H1 (cell line): ENCODE measurements at regions not wholly inside any gene's neighbourhood (a gene's known extent, or its start where the extent isn't known, plus 50 kb on each side); places are given as distances from the start of the nearest gene placed in this dataset.

Source experiments
- CTCF ChIA-PET: fragments of 300-600 bp; sonication (Branson Sonifier 250); formaldehyde crosslinking; loops from one replicate; lab custom pipeline; 2021; ENCODE audit not compliant: partially characterized antibody; lab: Charles Lee
- POLR2A ChIA-PET: fragments of 300-600 bp; sonication (Branson Sonifier 250); formaldehyde crosslinking; loops from one replicate; lab custom pipeline; 2021; ENCODE audit warnings: inconsistent platforms; ENCODE audit not compliant: partially characterized antibody; lab: Charles Lee
- DNase-seq, 2 experiments: peaks; one replicate each; pipeline versions ENCODE4 v3.0.0 to v3.0.0-alpha.2; 2010 to 2022; ENCODE audit warnings: low spot score in 2 of 2, low read depth in 1 of 2, mixed read lengths in 1 of 2
- FAIRE-seq: peaks from 2 replicates; lab custom pipeline; 2011; peaks lifted over from hg19 to GRCh38; lab: Jason Lieb, UNC
- H2AFZ ChIP-seq: 2 replicates; pipeline ENCODE4 v1.8.1; 2012; ENCODE audit warnings: low read length, inconsistent platforms
- H2AK5ac ChIP-seq: 2 replicates; pipeline ENCODE4 v1.6.1; 2013; ENCODE audit warnings: low read depth, low read length
- H2BK120ac ChIP-seq: replicated peaks from 2 replicates; pipeline ENCODE3; 2013; ENCODE audit warnings: low read depth, low read length, inconsistent platforms
- H2BK12ac ChIP-seq: 2 replicates; pipeline ENCODE4 v1.6.1; 2013; ENCODE audit warnings: low read depth, low read length
- H2BK15ac ChIP-seq: 2 replicates; pipeline ENCODE4 v1.6.1; 2013; ENCODE audit warnings: low read length
- H2BK20ac ChIP-seq: 2 replicates; pipeline ENCODE4 v1.6.1; 2013; ENCODE audit warnings: low read length
- H2BK5ac ChIP-seq: 2 replicates; pipeline ENCODE4 v1.6.1; 2013; ENCODE audit warnings: low read depth, low read length
- H3K14ac ChIP-seq: 2 replicates; pipeline ENCODE4 v1.6.1; 2013; ENCODE audit warnings: inconsistent platforms; ENCODE audit not compliant: insufficient read length
- H3K18ac ChIP-seq: 2 replicates; pipeline ENCODE4 v1.6.1; 2013; ENCODE audit warnings: low read length; ENCODE audit errors: extremely low read depth
- H3K23ac ChIP-seq: 2 replicates; pipeline ENCODE4 v1.6.1; 2013; ENCODE audit warnings: inconsistent platforms; ENCODE audit not compliant: insufficient read length
- H3K23me2 ChIP-seq: 2 replicates; pipeline ENCODE4 v1.6.1; 2013; ENCODE audit warnings: low read depth, low read length
- H3K27ac ChIP-seq: 2 replicates; pipeline ENCODE4 v1.6.1; 2011; ENCODE audit warnings: low read depth, low read length, inconsistent platforms
- H3K27me3 ChIP-seq, 4 experiments: replicated peaks in 1 of 4; 1 replicate in 1 of 4; 2 replicates in 3 of 4; pipeline versions ENCODE4 v1.6.1 to v1.8.1; 2011 to 2013; ENCODE audit warnings: low read length in 3 of 4, mild to moderate bottlenecking in 3 of 4, inconsistent platforms in 2 of 4, mixed read lengths in 2 of 4, moderate library complexity in 1 of 4; ENCODE audit not compliant: control insufficient read depth in 3 of 4, insufficient read depth in 3 of 4; ENCODE audit errors: extremely low read depth in 1 of 4
- H3K36me3 ChIP-seq, 4 experiments: 2 replicates each; pipeline versions ENCODE4 v1.6.1 to v1.8.1; 2011 to 2013; ENCODE audit warnings: mild to moderate bottlenecking in 4 of 4, low read length in 3 of 4, moderate library complexity in 2 of 4, control low read depth in 1 of 4, inconsistent platforms in 1 of 4; ENCODE audit not compliant: insufficient read depth in 4 of 4, control insufficient read depth in 2 of 4
- H3K4ac ChIP-seq: replicated peaks from 2 replicates; pipeline ENCODE3; 2013; ENCODE audit warnings: low read length, low read depth, mixed read lengths, inconsistent platforms; ENCODE audit not compliant: insufficient read length
- H3K4me1 ChIP-seq, 4 experiments: replicated peaks in 1 of 4; 1 replicate in 1 of 4; 2 replicates in 3 of 4; pipeline versions ENCODE4 v1.6.1 to v1.8.1; 2011 to 2013; ENCODE audit warnings: low read length in 3 of 4, inconsistent platforms in 2 of 4, mixed read lengths in 1 of 4; ENCODE audit not compliant: insufficient read depth in 4 of 4, control insufficient read depth in 3 of 4
- H3K4me2 ChIP-seq, 2 experiments: 2 replicates each; pipeline versions ENCODE4 v1.6.1 to v1.8.1; 2011 to 2013; ENCODE audit warnings: low read depth in 2 of 2, low read length in 2 of 2, control low read depth in 1 of 2, inconsistent platforms in 1 of 2, mild to moderate bottlenecking in 1 of 2; ENCODE audit not compliant: insufficient read depth in 1 of 2
- H3K4me3 ChIP-seq, 4 experiments: fragments of 200-600, 300-600 bp in 1 of 4; sonication (generic), shearing (Covaris generic), sonication (Bioruptor Twin) in 1 of 4; 2 replicates each; pipeline versions ENCODE4 v1.5.1 to v1.8.1; 2011 to 2016; ENCODE audit warnings: low read length in 4 of 4, low read depth in 3 of 4, control low read depth in 2 of 4, inconsistent platforms in 2 of 4, mild to moderate bottlenecking in 2 of 4, mixed read lengths in 1 of 4, moderate library complexity in 1 of 4; ENCODE audit not compliant: insufficient read depth in 2 of 4; ENCODE audit errors: extremely low read depth in 1 of 4
- H3K56ac ChIP-seq: replicated peaks from 2 replicates; pipeline ENCODE3; 2013; ENCODE audit warnings: low read depth, mild to moderate bottlenecking, mixed read lengths, low read length, inconsistent platforms; ENCODE audit not compliant: insufficient read length
- H3K79me1 ChIP-seq: 2 replicates; pipeline ENCODE4 v1.6.1; 2013; ENCODE audit warnings: low read depth, low read length, control low read depth
- H3K79me2 ChIP-seq, 2 experiments: 2 replicates each; pipeline versions ENCODE4 v1.6.1 to v1.8.1; 2012 to 2013; ENCODE audit warnings: low read length in 2 of 2, mild to moderate bottlenecking in 2 of 2, inconsistent platforms in 1 of 2; ENCODE audit not compliant: insufficient read depth in 2 of 2, control insufficient read depth in 1 of 2
- H3K9ac ChIP-seq, 4 experiments: replicated peaks in 1 of 4; 1 replicate in 1 of 4; 2 replicates in 3 of 4; pipeline versions ENCODE4 v1.6.1 to v1.8.1; 2011 to 2013; ENCODE audit warnings: low read depth in 3 of 4, low read length in 3 of 4, control low read depth in 2 of 4, mild to moderate bottlenecking in 2 of 4, moderate library complexity in 2 of 4, inconsistent platforms in 1 of 4; ENCODE audit errors: extremely low read depth in 1 of 4
- H3K9me3 ChIP-seq, 2 experiments: 2 replicates each; pipeline versions ENCODE4 v1.6.1 to v1.8.1; 2012 to 2013; ENCODE audit warnings: mild to moderate bottlenecking in 2 of 2, moderate library complexity in 2 of 2, control low read depth in 1 of 2, inconsistent platforms in 1 of 2, low read depth in 1 of 2, low read length in 1 of 2, mixed read lengths in 1 of 2; ENCODE audit not compliant: insufficient read depth in 2 of 2
- H4K20me1 ChIP-seq, 2 experiments: replicated peaks in 1 of 2; 2 replicates each; pipeline versions ENCODE3 to v1.8.1; 2011 to 2013; ENCODE audit warnings: inconsistent platforms in 2 of 2, low read length in 2 of 2, mild to moderate bottlenecking in 1 of 2; ENCODE audit not compliant: insufficient read depth in 2 of 2, control insufficient read depth in 1 of 2
- H4K5ac ChIP-seq: 2 replicates; pipeline ENCODE4 v1.6.1; 2013; ENCODE audit warnings: low read length, low read depth, mixed read lengths, inconsistent platforms; ENCODE audit not compliant: insufficient read length
- H4K8ac ChIP-seq: 2 replicates; pipeline ENCODE4 v1.8.0; 2013; ENCODE audit warnings: mild to moderate bottlenecking, moderate library complexity, low read length, inconsistent platforms; ENCODE audit not compliant: insufficient read depth; ENCODE audit errors: extremely low read depth
- H4K91ac ChIP-seq: replicated peaks from 2 replicates; pipeline ENCODE3; 2013; ENCODE audit warnings: low read length, mixed read lengths, inconsistent platforms; ENCODE audit not compliant: insufficient read length
- BRCA1 ChIP-seq: IDR thresholded peaks from 2 replicates; pipeline ENCODE4 v1.6.1; 2012; ENCODE audit warnings: low read depth, low read length, improper control_type of control experiment
- WGBS, 2 experiments: shearing (Covaris generic) in 1 of 2; methylation state at CpG; one replicate each; pipeline versions ENCODE4 v1.1.6 to v1.1.7; 2013 to 2015; ENCODE audit warnings: low lambda C conversion rate in 2 of 2, mixed read lengths in 2 of 2, inconsistent platforms in 1 of 2, low coverage in 1 of 2, missing lambda C conversion rate in 1 of 2; ENCODE audit not compliant: insufficient replicate concordance in 2 of 2, insufficient coverage in 1 of 2, insufficient read length in 1 of 2; ENCODE audit errors: extremely low coverage in 1 of 2, missing lambda C conversion rate in 1 of 2; 5-methylcytosine and 5-hydroxymethylcytosine counted together
- TF ChIP-seq, protein P1 (sequence below): IDR thresholded peaks from 2 replicates; pipeline ENCODE4 v1.6.1; 2011; ENCODE audit warnings: low read length, improper control_type of control experiment

DNA sequence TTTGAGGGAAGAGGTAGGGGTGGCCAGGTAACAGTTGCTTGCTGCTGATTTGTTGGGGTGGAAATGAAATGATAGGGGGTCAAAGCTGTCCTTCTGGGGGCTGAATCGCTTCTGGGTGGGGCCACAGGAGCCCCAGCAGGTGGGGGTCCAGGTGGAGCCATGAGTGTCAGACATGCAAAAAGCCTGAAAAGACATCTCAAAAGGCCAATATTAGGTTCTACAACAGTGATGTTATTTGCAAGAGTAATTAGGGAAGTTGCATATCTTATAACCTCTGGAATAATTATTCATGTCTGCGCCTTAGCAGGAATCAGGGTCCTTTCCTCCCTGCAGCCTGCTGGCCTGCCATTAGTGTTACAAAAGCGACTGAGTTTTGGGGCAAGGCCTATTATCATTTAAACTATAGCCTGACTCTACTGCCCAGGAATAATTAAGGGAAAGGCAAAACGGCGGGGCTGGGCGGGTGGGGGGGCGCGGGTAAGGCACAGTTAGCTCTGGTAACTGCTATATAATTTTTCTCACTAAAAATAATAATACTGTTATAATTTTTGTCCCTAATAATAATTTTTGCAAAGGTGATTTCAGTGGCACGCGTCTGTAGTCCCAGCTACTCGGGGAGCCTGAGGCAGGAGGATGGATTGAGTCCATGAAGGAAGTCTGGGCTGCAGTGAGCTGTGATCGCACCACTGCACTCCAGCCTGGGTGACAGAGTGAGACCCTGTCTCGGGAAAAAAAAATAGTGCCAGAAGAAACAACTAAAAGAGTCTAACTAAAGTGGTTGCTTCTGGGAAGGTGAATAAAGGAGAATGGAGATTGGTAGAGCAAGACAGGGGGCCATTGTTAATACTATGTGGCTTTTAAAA, 145.7 kb downstream of the MAGEB17 start:
- Histone ChIP-seq H3K4me3 (0 out of 8 replicates have a peak overlapping the region, but pooled peaks of 1 of the 4 experiments have one; percentile 6), H2BK15ac (no peak overlapping the region), H2AFZ (no peak overlapping the region), H2BK120ac (peak overlapping the region; percentile 64), H3K4me2 (peak overlapping the region; percentile 14 to 45; a peak in 2 of 4 replicates), H4K8ac (no peak overlapping the region), H2BK20ac (no peak overlapping the region), H2BK5ac (peak overlapping the region; percentile 71; the same call in 1 of the 2 replicates), H3K36me3 (no peaks in the 10 kb centered on the region), H3K23ac (no peak overlapping the region), H4K91ac (no peak overlapping the region), H3K23me2 (no peaks in the 10 kb centered on the region), H3K4me1 (peaks cover 0 to 10% (median 5%) of the 10 kb centered on the region in 4 experiments; a peak in 4 of 7 replicates), H3K4ac (no peak overlapping the region), H3K9ac (no peak overlapping the region), H3K9me3 (no peaks in the 10 kb centered on the region), H3K56ac (no peak overlapping the region), H3K79me2 (no peaks in the 10 kb centered on the region), H3K14ac (no peak overlapping the region), H3K27me3 (no peaks in the 10 kb centered on the region), H2BK12ac (0 out of 2 replicates have a peak overlapping the region, but pooled peaks have one; percentile 50), H4K5ac (peak overlapping the region; percentile 83), H3K27ac (no peak overlapping the region), H3K79me1 (no peaks in the 10 kb centered on the region), H3K18ac (no peak overlapping the region; the same call in 1 of the 2 replicates), H4K20me1 (no peaks in the 10 kb centered on the region), H2AK5ac (no peak overlapping the region)
- ChIA-PET CTCF (no interaction called here), POLR2A (no interaction called here)
- peak; percentile 55 for FAIRE-seq
- peak in 1 of 2 experiments; percentile 2 for DNase-seq
- 10% methylated on average over 7 of the region's 13 CpGs; no CpG with 5 or more reads in 1 of the 2 experiments for WGBS, 2 experiments
- TF ChIP-seq, protein P1, sequence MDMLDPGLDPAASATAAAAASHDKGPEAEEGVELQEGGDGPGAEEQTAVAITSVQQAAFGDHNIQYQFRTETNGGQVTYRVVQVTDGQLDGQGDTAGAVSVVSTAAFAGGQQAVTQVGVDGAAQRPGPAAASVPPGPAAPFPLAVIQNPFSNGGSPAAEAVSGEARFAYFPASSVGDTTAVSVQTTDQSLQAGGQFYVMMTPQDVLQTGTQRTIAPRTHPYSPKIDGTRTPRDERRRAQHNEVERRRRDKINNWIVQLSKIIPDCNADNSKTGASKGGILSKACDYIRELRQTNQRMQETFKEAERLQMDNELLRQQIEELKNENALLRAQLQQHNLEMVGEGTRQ: no peak
- TF ChIP-seq BRCA1: no peak
